ENCODE measurements at regions not wholly inside any gene's neighbourhood (a gene's known extent, or its start where the extent isn't known, plus 50 kb on each side); places are given as distances from the start of the nearest gene placed in this dataset.

- TF ChIP-seq NR2C2 (CRISPR knock-in tag; IDR thresholded peaks at IDR 0.05), result no peak
These were observed 176.8 kb upstream of the FERD3L start (continued) for GRCh38 chr7:19322002-19322401.

DNA sequence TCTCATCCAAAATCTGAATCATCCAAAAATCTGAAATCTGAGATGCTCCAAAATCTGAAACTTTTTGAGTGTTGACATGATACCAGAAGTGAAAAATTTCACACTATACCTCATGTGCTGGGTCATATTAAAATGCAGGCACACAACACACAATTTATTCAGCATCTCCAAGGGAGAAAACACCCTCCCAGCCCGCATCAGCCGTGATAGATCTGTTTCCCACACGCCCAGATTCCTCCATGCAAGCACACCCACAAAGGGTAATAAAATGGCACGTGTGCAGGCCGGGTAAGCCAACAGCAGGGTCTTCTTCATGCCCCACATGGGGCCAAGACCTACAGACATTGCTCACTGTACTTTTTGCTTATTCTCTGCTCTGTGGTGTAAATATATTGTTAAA lies 173.1 kb upstream of the FERD3L start:
- Mint-ChIP-seq H3K36me3 (no peaks in the 10 kb centered on the region), H3K9me3 (no peaks in the 10 kb centered on the region), H3K27me3 (ENCODE audit: low read depth) (no peaks in the 10 kb centered on the region), H3K27ac (no peak overlapping the region), H3K4me1 (peaks cover 4% of the 10 kb centered on the region; the same call in 1 of the 2 replicates), H3K4me3 (no peak overlapping the region)
- ATAC-seq, result no peak
- POLR2A ChIA-PET, result no interaction called here
- CTCF ChIA-PET, result no interaction called here
- TF ChIP-seq ZNF512 (CRISPR knock-in tag; IDR thresholded peaks at IDR 0.05; ENCODE audit: borderline replicate concordance) (no peak), ZNF671 (CRISPR knock-in tag; IDR thresholded peaks at IDR 0.05) (no peak), SP1 (CRISPR knock-in tag; conservative IDR thresholded peaks at IDR 0.05) (no peak), GABPB1 (CRISPR knock-in tag; IDR thresholded peaks at IDR 0.05) (no peak), ZNF396 (CRISPR knock-in tag; IDR thresholded peaks at IDR 0.05; ENCODE audit: borderline replicate concordance) (no peak), ZNF219 (CRISPR knock-in tag; IDR thresholded peaks at IDR 0.05; ENCODE audit: borderline replicate concordance) (no peak), IRF1 (CRISPR knock-in tag; IDR thresholded peaks at IDR 0.05) (no peak), CBFB (CRISPR knock-in tag; IDR thresholded peaks at IDR 0.05; ENCODE audit: low read depth) (no peak), ZBTB21 (CRISPR knock-in tag; IDR thresholded peaks at IDR 0.05; ENCODE audit: borderline replicate concordance) (no peak), GTF2I (CRISPR knock-in tag; conservative IDR thresholded peaks at IDR 0.05) (no peak), MLX (CRISPR knock-in tag; IDR thresholded peaks at IDR 0.05) (no peak), ZNF138 (CRISPR knock-in tag; conservative IDR thresholded peaks at IDR 0.05) (no peak), NFATC4 (CRISPR knock-in tag; IDR thresholded peaks at IDR 0.05) (no peak), NR3C1 (CRISPR knock-in tag; conservative IDR thresholded peaks at IDR 0.05; ENCODE audit: low read depth) (no peak), ZNF416 (CRISPR knock-in tag; IDR thresholded peaks at IDR 0.05) (no peak)
- TF ChIP-seq, protein P1, sequence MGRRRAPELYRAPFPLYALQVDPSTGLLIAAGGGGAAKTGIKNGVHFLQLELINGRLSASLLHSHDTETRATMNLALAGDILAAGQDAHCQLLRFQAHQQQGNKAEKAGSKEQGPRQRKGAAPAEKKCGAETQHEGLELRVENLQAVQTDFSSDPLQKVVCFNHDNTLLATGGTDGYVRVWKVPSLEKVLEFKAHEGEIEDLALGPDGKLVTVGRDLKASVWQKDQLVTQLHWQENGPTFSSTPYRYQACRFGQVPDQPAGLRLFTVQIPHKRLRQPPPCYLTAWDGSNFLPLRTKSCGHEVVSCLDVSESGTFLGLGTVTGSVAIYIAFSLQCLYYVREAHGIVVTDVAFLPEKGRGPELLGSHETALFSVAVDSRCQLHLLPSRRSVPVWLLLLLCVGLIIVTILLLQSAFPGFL (CRISPR knock-in tag; IDR thresholded peaks at IDR 0.05; ENCODE audit: borderline replicate concordance), result no peak
- TF ChIP-seq, protein P2, sequence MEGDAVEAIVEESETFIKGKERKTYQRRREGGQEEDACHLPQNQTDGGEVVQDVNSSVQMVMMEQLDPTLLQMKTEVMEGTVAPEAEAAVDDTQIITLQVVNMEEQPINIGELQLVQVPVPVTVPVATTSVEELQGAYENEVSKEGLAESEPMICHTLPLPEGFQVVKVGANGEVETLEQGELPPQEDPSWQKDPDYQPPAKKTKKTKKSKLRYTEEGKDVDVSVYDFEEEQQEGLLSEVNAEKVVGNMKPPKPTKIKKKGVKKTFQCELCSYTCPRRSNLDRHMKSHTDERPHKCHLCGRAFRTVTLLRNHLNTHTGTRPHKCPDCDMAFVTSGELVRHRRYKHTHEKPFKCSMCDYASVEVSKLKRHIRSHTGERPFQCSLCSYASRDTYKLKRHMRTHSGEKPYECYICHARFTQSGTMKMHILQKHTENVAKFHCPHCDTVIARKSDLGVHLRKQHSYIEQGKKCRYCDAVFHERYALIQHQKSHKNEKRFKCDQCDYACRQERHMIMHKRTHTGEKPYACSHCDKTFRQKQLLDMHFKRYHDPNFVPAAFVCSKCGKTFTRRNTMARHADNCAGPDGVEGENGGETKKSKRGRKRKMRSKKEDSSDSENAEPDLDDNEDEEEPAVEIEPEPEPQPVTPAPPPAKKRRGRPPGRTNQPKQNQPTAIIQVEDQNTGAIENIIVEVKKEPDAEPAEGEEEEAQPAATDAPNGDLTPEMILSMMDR (IDR thresholded peaks at IDR 0.05), result no peak
- TF ChIP-seq, protein P3, sequence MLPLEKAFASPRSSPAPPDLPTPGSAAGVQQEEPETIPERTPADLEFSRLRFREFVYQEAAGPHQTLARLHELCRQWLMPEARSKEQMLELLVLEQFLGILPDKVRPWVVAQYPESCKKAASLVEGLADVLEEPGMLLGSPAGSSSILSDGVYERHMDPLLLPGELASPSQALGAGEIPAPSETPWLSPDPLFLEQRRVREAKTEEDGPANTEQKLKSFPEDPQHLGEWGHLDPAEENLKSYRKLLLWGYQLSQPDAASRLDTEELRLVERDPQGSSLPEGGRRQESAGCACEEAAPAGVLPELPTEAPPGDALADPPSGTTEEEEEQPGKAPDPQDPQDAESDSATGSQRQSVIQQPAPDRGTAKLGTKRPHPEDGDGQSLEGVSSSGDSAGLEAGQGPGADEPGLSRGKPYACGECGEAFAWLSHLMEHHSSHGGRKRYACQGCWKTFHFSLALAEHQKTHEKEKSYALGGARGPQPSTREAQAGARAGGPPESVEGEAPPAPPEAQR (CRISPR knock-in tag; IDR thresholded peaks at IDR 0.05), result no peak
- no peak for DNase-seq (ENCODE audit: low spot score)
